ENCODE measurements at regions not wholly inside any gene's neighbourhood (a gene's known extent, or its start where the extent isn't known, plus 50 kb on each side); places are given as distances from the start of the nearest gene placed in this dataset.
"Not testable (repeated sequence)": the region's sequence is repeated elsewhere in the genome, so short reads cannot be mapped to it uniquely, and the experiment has no call there.

DNA sequence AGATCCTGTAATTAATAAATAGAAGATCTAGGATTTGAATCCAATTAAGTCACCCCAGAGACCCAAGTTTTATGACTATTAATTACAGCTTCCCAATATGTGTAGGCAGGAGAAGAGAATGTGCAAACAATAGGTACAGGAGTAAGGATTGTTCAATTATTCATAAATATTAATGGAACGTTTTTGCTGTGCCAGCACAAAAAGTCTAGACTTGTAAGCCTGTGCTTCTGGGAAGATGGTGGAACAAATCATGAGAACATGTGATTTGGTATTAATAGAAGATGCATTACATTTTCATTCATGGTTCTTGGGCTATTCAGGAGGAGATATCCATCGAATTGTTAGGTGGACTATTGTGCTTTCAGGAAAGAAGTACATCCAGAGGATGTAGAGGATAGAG is 1240.9 kb downstream of the STIM2 start:
- no peak overlapping the region for H3K4me3 ChIP-seq (ENCODE audit: control insufficient read depth, low read depth, low read length)
- TF ChIP-seq, protein P1, sequence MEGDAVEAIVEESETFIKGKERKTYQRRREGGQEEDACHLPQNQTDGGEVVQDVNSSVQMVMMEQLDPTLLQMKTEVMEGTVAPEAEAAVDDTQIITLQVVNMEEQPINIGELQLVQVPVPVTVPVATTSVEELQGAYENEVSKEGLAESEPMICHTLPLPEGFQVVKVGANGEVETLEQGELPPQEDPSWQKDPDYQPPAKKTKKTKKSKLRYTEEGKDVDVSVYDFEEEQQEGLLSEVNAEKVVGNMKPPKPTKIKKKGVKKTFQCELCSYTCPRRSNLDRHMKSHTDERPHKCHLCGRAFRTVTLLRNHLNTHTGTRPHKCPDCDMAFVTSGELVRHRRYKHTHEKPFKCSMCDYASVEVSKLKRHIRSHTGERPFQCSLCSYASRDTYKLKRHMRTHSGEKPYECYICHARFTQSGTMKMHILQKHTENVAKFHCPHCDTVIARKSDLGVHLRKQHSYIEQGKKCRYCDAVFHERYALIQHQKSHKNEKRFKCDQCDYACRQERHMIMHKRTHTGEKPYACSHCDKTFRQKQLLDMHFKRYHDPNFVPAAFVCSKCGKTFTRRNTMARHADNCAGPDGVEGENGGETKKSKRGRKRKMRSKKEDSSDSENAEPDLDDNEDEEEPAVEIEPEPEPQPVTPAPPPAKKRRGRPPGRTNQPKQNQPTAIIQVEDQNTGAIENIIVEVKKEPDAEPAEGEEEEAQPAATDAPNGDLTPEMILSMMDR (conservative IDR thresholded peaks at IDR 0.05; ENCODE audit: control insufficient read depth, insufficient read depth, low read depth, low read length): no peak
- no peak for DNase-seq (ENCODE audit: low read depth)

GRCh38 chr4:28105271-28105859 is 1244.7 kb downstream of the STIM2 start:
- H3K4me3 ChIP-seq (ENCODE audit: control insufficient read depth, low read depth, low read length): no peak overlapping the region
- TF ChIP-seq, protein P1 (conservative IDR thresholded peaks at IDR 0.05; ENCODE audit: control insufficient read depth, insufficient read depth, low read depth, low read length): no peak
- no peak for DNase-seq (ENCODE audit: low read depth)

DNA sequence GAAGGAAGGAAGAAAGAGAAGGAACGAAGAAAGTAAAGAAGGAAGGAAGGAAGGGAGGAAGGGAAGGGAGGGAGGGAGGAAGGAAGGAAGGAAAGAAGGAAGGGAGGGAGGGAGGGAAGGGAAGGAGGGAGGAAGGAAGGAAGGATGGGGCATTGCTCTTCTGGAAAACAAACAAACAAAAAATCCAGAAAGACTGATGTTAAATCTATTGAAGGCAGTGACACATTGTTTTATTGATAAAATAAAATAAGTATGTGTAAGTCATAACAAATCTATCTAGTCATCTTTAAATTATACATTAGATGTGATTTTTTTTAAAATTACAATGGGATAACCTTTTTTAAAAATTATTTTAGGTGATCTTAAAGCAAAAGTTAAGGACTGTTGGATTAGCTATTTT is 1245.5 kb downstream of the STIM2 start:
- H3K4me3 ChIP-seq (ENCODE audit: control insufficient read depth, low read depth, low read length): no peak overlapping the region
- TF ChIP-seq, protein P1 (conservative IDR thresholded peaks at IDR 0.05; ENCODE audit: control insufficient read depth, insufficient read depth, low read depth, low read length): no peak
- DNase-seq (ENCODE audit: low read depth): no peak

GRCh38 chr4:28109801-28110200 is 1249.2 kb downstream of the STIM2 start:
- H3K4me3 ChIP-seq (ENCODE audit: control insufficient read depth, low read depth, low read length): no peak overlapping the region
- no peak for DNase-seq (ENCODE audit: low read depth)
- TF ChIP-seq, protein P1 (conservative IDR thresholded peaks at IDR 0.05; ENCODE audit: control insufficient read depth, insufficient read depth, low read depth, low read length): no peak

DNA sequence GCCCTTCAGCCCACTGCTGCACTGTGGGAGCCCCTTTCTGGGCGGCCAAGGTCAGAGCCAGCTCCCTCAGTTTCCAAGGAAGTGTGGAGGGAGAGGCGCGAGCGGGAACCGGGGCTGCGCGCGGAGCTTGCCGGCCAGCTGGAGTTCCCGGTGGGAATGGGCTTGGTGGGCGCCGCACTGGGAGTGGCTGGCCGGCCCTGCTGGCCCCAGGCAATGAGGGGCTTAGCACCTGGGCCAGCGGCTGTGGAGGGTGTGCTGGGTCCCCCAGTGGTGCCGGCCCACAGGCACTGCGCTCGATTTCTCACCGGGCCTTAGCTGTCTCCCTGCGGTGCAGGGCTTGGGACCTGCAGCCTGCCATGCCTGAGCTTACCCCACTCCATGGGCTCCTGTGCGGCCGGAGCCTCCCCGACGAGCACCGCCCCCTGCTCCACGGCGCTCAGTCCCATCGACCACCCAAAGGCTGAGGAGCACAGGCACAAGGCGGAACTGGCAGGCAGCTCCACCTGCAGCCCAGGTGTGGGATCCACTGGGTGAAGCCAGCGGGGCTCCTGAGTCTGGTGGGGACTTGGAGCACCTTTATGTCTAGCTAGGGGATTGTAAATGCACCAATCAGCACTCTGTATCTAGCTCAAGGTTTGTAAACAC is 1252.2 kb downstream of the STIM2 start:
- not testable (repeated sequence) for H3K4me3 ChIP-seq (ENCODE audit: control insufficient read depth, low read depth, low read length); DNase-seq (ENCODE audit: low read depth)

DNA sequence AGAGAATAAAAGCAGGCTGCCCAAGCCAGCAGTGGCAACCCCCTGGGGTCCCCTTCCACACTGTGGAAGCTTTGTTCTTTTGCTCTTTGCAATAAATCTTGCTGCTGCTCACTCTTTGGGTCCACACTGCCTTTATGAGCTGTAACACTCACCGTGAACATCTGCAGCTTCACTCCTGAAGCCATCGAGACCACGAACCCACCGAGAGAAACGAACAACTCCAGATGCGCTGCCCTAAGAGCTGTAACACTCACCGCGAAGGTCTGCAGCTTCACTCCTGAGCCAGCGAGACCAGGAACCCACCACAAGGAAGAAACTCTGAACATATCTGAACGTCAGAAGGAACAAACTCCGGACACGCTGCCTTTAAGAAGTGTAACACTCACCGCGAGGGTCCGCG is 1252.9 kb downstream of the STIM2 start:
- DNase-seq (ENCODE audit: low read depth): not testable (repeated sequence)

DNA sequence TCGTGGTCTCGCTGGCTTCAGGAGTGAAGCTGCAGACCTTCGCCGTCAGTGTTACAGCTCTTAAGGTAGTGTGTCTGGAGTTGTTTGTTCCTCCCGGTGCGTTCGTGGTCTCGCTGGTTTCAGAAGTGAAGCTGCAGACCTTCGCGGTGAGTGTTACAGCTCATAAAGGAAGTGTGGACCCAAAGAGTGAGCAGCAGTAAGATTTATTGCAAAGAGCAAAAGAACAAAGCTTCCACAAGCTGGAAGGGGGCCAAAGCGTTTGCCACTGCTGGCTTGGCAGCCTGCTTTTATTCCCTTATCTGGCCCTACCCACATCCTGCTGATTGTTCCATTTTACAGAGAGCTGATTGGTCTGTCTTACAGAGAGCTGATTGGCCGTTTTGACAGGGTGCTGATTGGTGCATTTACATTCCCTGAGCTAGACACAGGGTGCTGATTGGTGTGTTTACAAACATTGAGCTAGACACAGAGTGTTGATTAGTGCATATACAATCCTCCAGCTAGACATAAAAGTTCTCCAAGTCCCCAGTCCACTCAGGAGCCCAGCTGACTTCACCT is 1256.0 kb downstream of the STIM2 start:
- not testable (repeated sequence) for DNase-seq (ENCODE audit: low read depth); H3K4me3 ChIP-seq (ENCODE audit: control insufficient read depth, low read depth, low read length)

More for the DNA sequence above, 1252.9 kb downstream of the STIM2 start:
- H3K4me3 ChIP-seq (ENCODE audit: control insufficient read depth, low read depth, low read length): not testable (repeated sequence)

- no peak overlapping the region for H3K4me3 ChIP-seq (ENCODE audit: control insufficient read depth, low read depth, low read length)
- DNase-seq (ENCODE audit: low read depth): no peak
Measured at GRCh38 chr4:28117084-28117682, 1256.5 kb downstream of the STIM2 start.

More at GRCh38 chr4:28117084-28117682, 1256.5 kb downstream of the STIM2 start:
- TF ChIP-seq, protein P1 (conservative IDR thresholded peaks at IDR 0.05; ENCODE audit: control insufficient read depth, insufficient read depth, low read depth, low read length): no peak

Measured in fibroblast of mammary gland (primary cell).